ENCODE measurements at regions not wholly inside any gene's neighbourhood (a gene's known extent, or its start where the extent isn't known, plus 50 kb on each side); places are given as distances from the start of the nearest gene placed in this dataset.

DNA sequence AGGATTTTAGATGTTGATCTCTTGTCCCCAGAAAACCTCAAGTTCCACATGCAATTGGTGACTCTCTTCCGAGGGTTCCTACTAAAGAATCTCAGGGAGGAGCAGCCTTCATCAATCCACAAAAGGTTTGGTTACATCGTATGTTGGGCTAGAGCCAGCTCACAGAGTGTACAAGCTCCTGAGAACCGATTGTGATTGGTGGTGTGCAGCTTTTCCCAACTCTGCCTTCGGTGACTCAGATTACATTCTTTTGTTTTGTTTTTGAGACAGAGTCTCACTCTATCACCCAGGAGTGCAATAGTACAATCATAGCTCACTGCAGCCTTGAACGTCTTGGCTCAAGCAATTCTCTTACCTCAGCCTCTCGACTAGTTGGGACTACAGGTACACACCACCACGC, 172.4 kb downstream of the PMP22 start:
- no peaks in the 10 kb centered on the region for H3K36me3 Mint-ChIP-seq (ENCODE audit: low read depth)
- no peak overlapping the region for H3K4me3 Mint-ChIP-seq

GRCh38 chr17:15092261-15092660, 172.9 kb downstream of the PMP22 start:
- no peaks in the 10 kb centered on the region for H3K4me1 Mint-ChIP-seq (ENCODE audit: low read depth)
- no peak overlapping the region for H3K27ac Mint-ChIP-seq
- no peaks in the 10 kb centered on the region for H3K9me3 Mint-ChIP-seq

More for the DNA sequence above, 172.4 kb downstream of the PMP22 start:
- Mint-ChIP-seq H3K4me1 (ENCODE audit: low read depth) (no peaks in the 10 kb centered on the region), H3K27ac (no peak overlapping the region), H3K27me3 (ENCODE audit: low read depth) (no peaks in the 10 kb centered on the region), H3K9me3 (no peaks in the 10 kb centered on the region)

DNA sequence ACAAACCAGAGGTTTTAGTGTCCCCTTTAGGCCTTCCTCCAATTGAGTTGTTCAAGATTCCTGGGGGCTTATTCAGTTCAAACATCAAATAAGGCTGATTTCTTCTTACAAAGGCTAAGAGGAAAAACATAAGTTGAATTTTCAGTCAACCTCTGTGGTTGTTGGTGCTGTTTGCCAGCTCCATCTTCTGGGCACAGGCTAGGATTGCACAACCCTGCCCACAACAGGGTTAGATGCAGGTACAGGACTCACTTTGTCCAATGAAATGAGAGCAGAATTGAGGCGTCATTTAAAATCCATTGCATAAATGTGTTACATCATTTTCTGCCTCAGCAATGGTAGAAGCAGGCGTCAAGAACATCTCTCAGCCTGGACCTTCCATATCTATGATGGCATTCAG, 173.3 kb downstream of the PMP22 start:
- Mint-ChIP-seq H3K36me3 (ENCODE audit: low read depth) (no peaks in the 10 kb centered on the region), H3K27ac (no peak overlapping the region), H3K4me3 (no peak overlapping the region), H3K9me3 (no peaks in the 10 kb centered on the region), H3K27me3 (ENCODE audit: low read depth) (no peaks in the 10 kb centered on the region), H3K4me1 (ENCODE audit: low read depth) (no peaks in the 10 kb centered on the region)

More at GRCh38 chr17:15092261-15092660, 172.9 kb downstream of the PMP22 start:
- no peak overlapping the region for H3K4me3 Mint-ChIP-seq
- no peaks in the 10 kb centered on the region for H3K36me3 Mint-ChIP-seq (ENCODE audit: low read depth)
- H3K27me3 Mint-ChIP-seq (ENCODE audit: low read depth) = no peaks in the 10 kb centered on the region

DNA sequence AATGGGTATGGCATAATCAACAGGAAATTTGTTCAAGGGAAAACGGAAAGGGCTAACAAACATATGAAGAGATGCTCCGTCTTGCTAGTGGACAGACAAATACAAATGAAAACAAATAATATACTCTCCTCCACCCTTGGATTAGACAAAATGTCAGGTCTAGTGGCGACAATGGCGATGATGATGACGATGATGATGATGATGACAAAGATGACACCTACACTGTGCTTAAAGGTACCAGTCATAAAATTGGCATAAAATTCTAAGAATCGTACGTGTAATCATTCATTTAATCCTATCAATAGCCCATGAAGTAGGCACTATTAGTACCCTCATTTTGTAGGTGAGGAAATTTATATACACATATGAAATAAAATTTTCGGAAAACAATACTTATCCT, 174.6 kb downstream of the PMP22 start:
- no peaks in the 10 kb centered on the region for H3K4me1 Mint-ChIP-seq (ENCODE audit: low read depth)
- no peak overlapping the region for H3K4me3 Mint-ChIP-seq
- no peaks in the 10 kb centered on the region for H3K27me3 Mint-ChIP-seq (ENCODE audit: low read depth)
- H3K9me3 Mint-ChIP-seq = no peaks in the 10 kb centered on the region
- no peak overlapping the region for H3K27ac Mint-ChIP-seq
- H3K36me3 Mint-ChIP-seq (ENCODE audit: low read depth) = no peaks in the 10 kb centered on the region

DNA sequence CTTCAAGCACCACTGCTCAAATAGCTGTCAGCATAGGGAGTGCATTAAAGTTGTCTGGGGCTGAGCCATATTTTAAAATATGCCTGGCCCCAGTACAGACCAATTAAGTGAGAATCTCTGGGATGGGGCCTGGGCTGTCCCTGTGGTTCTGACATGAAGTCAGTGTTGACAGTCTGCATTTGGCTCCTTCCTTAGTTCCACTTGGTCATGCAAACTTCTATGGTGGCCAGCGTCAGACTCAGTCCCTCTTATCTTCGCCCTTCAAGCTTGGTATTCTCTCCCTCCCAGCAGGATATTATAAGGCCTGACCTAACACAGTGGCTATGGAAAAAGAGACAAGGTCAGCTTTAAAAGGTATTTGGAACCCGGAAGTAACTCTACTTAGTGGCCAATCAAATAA, 177.2 kb downstream of the PMP22 start:
- H3K27me3 Mint-ChIP-seq (ENCODE audit: low read depth) = no peaks in the 10 kb centered on the region
- H3K36me3 Mint-ChIP-seq (ENCODE audit: low read depth) = no peaks in the 10 kb centered on the region
- H3K4me1 Mint-ChIP-seq (ENCODE audit: low read depth) = no peaks in the 10 kb centered on the region

GRCh38 chr17:15086776-15087295, 178.3 kb downstream of the PMP22 start:
- H3K36me3 Mint-ChIP-seq (ENCODE audit: low read depth) = no peaks in the 10 kb centered on the region

More for the DNA sequence above, 177.2 kb downstream of the PMP22 start:
- Mint-ChIP-seq H3K4me3 (no peak overlapping the region), H3K27ac (no peak overlapping the region), H3K9me3 (no peaks in the 10 kb centered on the region)

DNA sequence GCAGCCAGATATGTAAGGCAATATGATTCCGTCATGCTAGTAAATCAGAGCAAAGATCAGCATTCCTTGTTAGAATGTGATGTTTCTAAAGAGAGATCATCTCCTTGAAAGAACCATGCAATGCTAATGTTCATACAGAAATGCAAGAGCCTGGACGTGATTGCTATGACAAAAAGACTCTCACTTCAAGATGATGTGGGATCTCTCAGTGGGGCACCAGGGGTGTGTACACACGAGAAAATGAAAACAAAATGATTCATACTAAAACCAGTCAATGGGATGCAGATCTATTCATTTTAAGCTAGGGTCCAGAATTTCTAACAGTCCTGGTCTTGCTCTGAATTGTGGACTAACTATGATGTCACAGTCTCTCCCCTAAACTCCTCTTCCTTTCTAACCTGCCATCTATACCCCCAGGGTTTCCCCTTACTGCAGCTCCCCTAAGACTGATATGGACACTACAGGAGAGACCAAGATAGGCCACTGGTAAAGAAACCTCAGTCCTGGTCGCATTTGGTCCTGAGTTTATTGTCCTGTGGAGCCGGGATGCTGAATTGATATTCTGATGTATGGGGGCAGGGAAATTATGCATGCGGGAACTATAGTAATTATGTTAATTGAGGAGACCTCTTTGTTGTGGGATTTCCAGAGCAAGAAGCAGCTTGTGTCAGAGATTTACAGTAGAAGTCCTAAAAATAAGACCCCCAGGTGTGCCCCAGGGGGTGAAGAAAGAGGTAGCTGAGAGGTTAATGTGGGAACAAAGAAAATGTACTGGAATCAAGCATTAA, 179.0 kb downstream of the PMP22 start:
- Mint-ChIP-seq H3K27ac (no peak overlapping the region), H3K4me1 (ENCODE audit: low read depth) (no peaks in the 10 kb centered on the region), H3K9me3 (no peaks in the 10 kb centered on the region), H3K36me3 (ENCODE audit: low read depth) (no peaks in the 10 kb centered on the region), H3K27me3 (ENCODE audit: low read depth) (no peaks in the 10 kb centered on the region), H3K4me3 (no peak overlapping the region)

More at GRCh38 chr17:15086776-15087295, 178.3 kb downstream of the PMP22 start:
- Mint-ChIP-seq H3K4me3 (no peak overlapping the region), H3K27ac (no peak overlapping the region), H3K4me1 (ENCODE audit: low read depth) (no peaks in the 10 kb centered on the region), H3K9me3 (no peaks in the 10 kb centered on the region), H3K27me3 (ENCODE audit: low read depth) (no peaks in the 10 kb centered on the region)

- Mint-ChIP-seq H3K4me3 (no peak overlapping the region), H3K27me3 (ENCODE audit: low read depth) (no peaks in the 10 kb centered on the region), H3K36me3 (ENCODE audit: low read depth) (no peaks in the 10 kb centered on the region), H3K4me1 (ENCODE audit: low read depth) (no peaks in the 10 kb centered on the region), H3K27ac (no peak overlapping the region), H3K9me3 (no peaks in the 10 kb centered on the region)
Measured at GRCh38 chr17:15083225-15083624, 181.9 kb downstream of the PMP22 start.

DNA sequence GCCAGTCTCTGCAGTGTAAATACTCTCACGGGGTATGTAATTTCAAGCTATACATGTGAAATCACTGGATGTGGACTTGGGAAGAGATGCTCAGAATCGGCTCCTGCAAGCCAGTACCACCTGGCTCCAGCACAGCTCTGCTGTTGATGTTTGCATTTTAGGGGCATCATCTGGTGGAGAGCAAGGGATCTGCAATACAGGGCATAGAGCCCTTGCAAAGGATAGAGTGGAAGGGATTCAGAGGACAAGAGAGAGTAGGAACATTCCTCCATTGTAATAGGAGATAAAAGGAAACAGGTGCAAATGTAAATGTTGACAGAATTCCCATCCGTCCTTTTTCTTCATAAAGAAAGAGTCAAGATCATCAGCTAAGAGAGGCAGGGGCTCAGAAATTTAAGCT, 184.1 kb downstream of the PMP22 start:
- Mint-ChIP-seq H3K27me3 (ENCODE audit: low read depth) (no peaks in the 10 kb centered on the region), H3K9me3 (no peaks in the 10 kb centered on the region)

GRCh38 chr17:15078570-15078969, 186.6 kb downstream of the PMP22 start:
- Mint-ChIP-seq H3K36me3 (ENCODE audit: low read depth) (no peaks in the 10 kb centered on the region), H3K27ac (no peak overlapping the region), H3K27me3 (ENCODE audit: low read depth) (no peaks in the 10 kb centered on the region), H3K9me3 (no peaks in the 10 kb centered on the region), H3K4me3 (no peak overlapping the region), H3K4me1 (ENCODE audit: low read depth) (no peaks in the 10 kb centered on the region)

More for the DNA sequence above, 184.1 kb downstream of the PMP22 start:
- H3K27ac Mint-ChIP-seq = no peak overlapping the region
- no peaks in the 10 kb centered on the region for H3K4me1 Mint-ChIP-seq (ENCODE audit: low read depth)
- H3K4me3 Mint-ChIP-seq = no peak overlapping the region
- no peaks in the 10 kb centered on the region for H3K36me3 Mint-ChIP-seq (ENCODE audit: low read depth)

DNA sequence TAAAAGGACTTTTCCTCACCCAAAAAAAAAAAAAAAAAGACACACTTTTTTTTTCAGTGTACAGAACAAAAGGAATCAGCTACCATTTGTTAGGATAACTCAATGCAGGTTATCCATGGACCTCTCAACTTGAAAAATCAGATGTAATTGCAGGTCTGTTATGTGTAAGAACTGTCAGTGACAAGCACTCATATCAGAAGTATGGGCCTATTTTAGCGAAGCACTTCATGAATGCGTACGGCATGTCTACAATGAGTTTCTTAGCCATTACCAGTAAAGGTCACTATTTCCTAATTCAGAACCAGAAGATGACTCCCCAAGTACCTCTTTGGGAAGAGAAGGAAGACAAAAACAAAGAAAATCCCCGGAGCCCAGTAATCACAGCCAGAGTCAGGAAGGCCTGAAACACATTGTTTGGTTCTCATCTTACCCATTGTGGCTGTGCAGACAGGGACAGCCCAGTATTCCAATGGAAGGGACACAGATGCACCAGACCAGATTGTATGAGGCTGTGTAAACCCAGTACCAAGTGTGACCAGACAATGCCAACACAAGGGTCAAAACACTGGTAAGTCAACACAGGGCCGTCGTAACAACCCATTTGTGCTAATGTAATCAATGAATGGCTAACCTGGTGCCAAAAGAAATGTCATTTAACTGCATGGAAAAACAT, 188.0 kb downstream of the PMP22 start:
- no peak overlapping the region for H3K4me3 Mint-ChIP-seq
- H3K36me3 Mint-ChIP-seq (ENCODE audit: low read depth) = no peaks in the 10 kb centered on the region
- H3K4me1 Mint-ChIP-seq (ENCODE audit: low read depth) = no peaks in the 10 kb centered on the region
- no peaks in the 10 kb centered on the region for H3K27me3 Mint-ChIP-seq (ENCODE audit: low read depth)
- peaks cover 2% of the 10 kb centered on the region for H3K9me3 Mint-ChIP-seq
- H3K27ac Mint-ChIP-seq = no peak overlapping the region

- Mint-ChIP-seq H3K4me1 (ENCODE audit: low read depth) (no peaks in the 10 kb centered on the region), H3K4me3 (no peak overlapping the region), H3K9me3 (no peaks in the 10 kb centered on the region), H3K27ac (no peak overlapping the region), H3K36me3 (ENCODE audit: low read depth) (no peaks in the 10 kb centered on the region), H3K27me3 (ENCODE audit: low read depth) (no peaks in the 10 kb centered on the region)
Measured at GRCh38 chr17:15051933-15052332, 213.2 kb downstream of the PMP22 start.

- H3K36me3 Mint-ChIP-seq (ENCODE audit: low read depth) = no peaks in the 10 kb centered on the region
- H3K27me3 Mint-ChIP-seq (ENCODE audit: low read depth) = no peaks in the 10 kb centered on the region
- H3K27ac Mint-ChIP-seq = no peak overlapping the region
- no peaks in the 10 kb centered on the region for H3K4me1 Mint-ChIP-seq (ENCODE audit: low read depth)
- no peak overlapping the region for H3K4me3 Mint-ChIP-seq
- no peaks in the 10 kb centered on the region for H3K9me3 Mint-ChIP-seq
Measured at GRCh38 chr17:15049795-15050160, 215.3 kb downstream of the PMP22 start.

DNA sequence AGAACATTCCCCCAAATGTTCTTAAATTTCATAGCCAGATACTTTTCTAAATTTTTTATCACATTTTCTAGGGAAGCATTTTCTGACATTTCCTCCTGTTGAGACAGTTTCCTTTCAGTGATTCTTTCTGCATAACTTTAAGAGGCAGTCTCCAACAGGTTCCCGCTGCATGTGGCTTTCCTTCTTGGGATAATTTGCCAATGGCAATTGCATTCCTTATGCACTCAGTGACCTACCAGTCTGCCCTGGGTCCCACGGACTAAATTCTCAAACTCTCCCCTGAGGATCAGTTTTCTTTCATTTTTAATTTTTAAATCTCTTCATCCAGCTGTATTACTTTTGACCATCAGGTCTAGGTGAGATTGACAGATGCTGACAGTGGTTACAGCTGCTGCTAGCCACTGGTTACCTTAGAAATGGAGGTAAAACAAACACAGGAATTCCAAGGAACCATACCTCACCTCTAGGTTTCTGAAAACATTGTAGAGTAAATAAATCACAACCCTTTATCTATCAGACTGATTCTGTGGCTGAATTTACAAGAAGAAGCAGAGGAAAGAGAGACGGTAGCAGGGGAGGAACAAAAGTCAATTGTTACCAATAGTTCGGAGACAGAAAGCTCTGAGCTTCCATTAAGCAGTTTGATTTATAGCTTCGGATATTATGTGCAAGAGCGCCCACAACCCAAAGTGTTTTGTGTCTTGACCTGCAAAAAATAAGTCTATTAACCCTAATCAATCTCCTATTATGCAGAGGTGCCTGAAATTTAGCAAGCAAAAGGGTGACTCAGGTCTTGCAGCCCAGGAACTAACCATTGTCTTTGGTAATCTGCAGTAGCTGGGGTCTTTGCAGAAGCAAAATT, 216.0 kb downstream of the PMP22 start:
- Mint-ChIP-seq H3K4me1 (ENCODE audit: low read depth) (no peaks in the 10 kb centered on the region), H3K4me3 (no peak overlapping the region), H3K27me3 (ENCODE audit: low read depth) (no peaks in the 10 kb centered on the region), H3K27ac (no peak overlapping the region), H3K9me3 (no peaks in the 10 kb centered on the region), H3K36me3 (ENCODE audit: low read depth) (no peaks in the 10 kb centered on the region)
